Neural progenitor cell (in vitro differentiated cells): ENCODE measurements at regions not wholly inside any gene's neighbourhood (a gene's known extent, or its start where the extent isn't known, plus 50 kb on each side); places are given as distances from the start of the nearest gene placed in this dataset.

Source experiments
- DNase-seq: peaks from one replicate; pipeline ENCODE4 v3.0.0-alpha.2; 2016; ENCODE audit warnings: low spot score
- H2AFZ ChIP-seq: fragments of 200-600 bp; sonication (generic); replicated peaks from 2 replicates; pipeline ENCODE4 v1.6.1; 2016; ENCODE audit warnings: antibody characterized with exemption
- H3F3A ChIP-seq: fragments of 200-600 bp; sonication (generic); 2 replicates; pipeline ENCODE4 v1.6.1; 2016; ENCODE audit warnings: antibody characterized with exemption, low read depth
- H3K27ac ChIP-seq: fragments of 200-600 bp; sonication (generic); 2 replicates; pipeline ENCODE4 v1.5.1; 2016; ENCODE audit warnings: mild to moderate bottlenecking
- H3K27me3 ChIP-seq: fragments of 200-600 bp; sonication (generic); 2 replicates; pipeline ENCODE4 v1.6.1; 2016; ENCODE audit warnings: mild to moderate bottlenecking, moderate library complexity
- H3K36me3 ChIP-seq: fragments of 200-600 bp; sonication (generic); 2 replicates; pipeline ENCODE4 v1.5.1; 2016
- H3K4me1 ChIP-seq: fragments of 200-600 bp; sonication (generic); 2 replicates; pipeline ENCODE4 v1.6.1; 2016; ENCODE audit warnings: mixed run types
- H3K4me2 ChIP-seq: fragments of 200-600 bp; sonication (generic); 2 replicates; pipeline ENCODE4 v1.6.1; 2016
- H3K4me3 ChIP-seq: fragments of 200-600 bp; sonication (generic); 2 replicates; pipeline ENCODE4 v1.5.1; 2016
- H3K79me2 ChIP-seq: fragments of 200-600 bp; sonication (generic); 2 replicates; pipeline ENCODE4 v1.6.1; 2016; ENCODE audit warnings: low read depth
- H3K9ac ChIP-seq: fragments of 200-600 bp; sonication (generic); 2 replicates; pipeline ENCODE4 v1.6.1; 2016
- H3K9me3 ChIP-seq: fragments of 200-600 bp; sonication (generic); 2 replicates; pipeline ENCODE4 v1.5.1; 2016; ENCODE audit warnings: low read depth
- H4K20me1 ChIP-seq: fragments of 200-600 bp; sonication (generic); 2 replicates; pipeline ENCODE4 v1.6.1; 2016; ENCODE audit warnings: low read depth
- H3K27ac Mint-ChIP-seq: 3 replicates; pipeline ENCODE4 v1.8.0; 2021; ENCODE audit warnings: mixed read lengths
- H3K27me3 Mint-ChIP-seq: 2 replicates; pipeline ENCODE4 v1.8.0; 2022; ENCODE audit warnings: low read depth, mild to moderate bottlenecking, inconsistent platforms, moderate library complexity, mixed read lengths; ENCODE audit not compliant: insufficient read depth
- H3K36me3 Mint-ChIP-seq: 3 replicates; pipeline ENCODE4 v1.8.0; 2021; ENCODE audit warnings: mixed read lengths
- H3K4me1 Mint-ChIP-seq: 3 replicates; pipeline ENCODE4 v1.8.0; 2021; ENCODE audit warnings: mixed read lengths
- H3K4me3 Mint-ChIP-seq: 3 replicates; pipeline ENCODE4 v1.8.0; 2021; ENCODE audit warnings: mild to moderate bottlenecking, moderate library complexity, mixed read lengths
- H3K9me3 Mint-ChIP-seq: 3 replicates; pipeline ENCODE4 v1.8.0; 2020; ENCODE audit warnings: mixed read lengths
- EZH2 ChIP-seq: fragments of 200-600 bp; sonication (generic); IDR thresholded peaks from 2 replicates; pipeline ENCODE4 v1.6.1; 2017; ENCODE audit warnings: antibody characterized with exemption, mild to moderate bottlenecking, moderate library complexity
- EZH2phosphoT487 ChIP-seq: fragments of 200-600 bp; sonication (generic); IDR thresholded peaks from 2 replicates; pipeline ENCODE4 v1.6.1; 2017; ENCODE audit warnings: antibody characterized with exemption
- TF ChIP-seq, protein P1 (sequence below): fragments of 200-600 bp; sonication (generic); IDR thresholded peaks from 2 replicates; pipeline ENCODE4 v1.5.1; 2017; ENCODE audit warnings: antibody characterized with exemption, mild to moderate bottlenecking

DNA sequence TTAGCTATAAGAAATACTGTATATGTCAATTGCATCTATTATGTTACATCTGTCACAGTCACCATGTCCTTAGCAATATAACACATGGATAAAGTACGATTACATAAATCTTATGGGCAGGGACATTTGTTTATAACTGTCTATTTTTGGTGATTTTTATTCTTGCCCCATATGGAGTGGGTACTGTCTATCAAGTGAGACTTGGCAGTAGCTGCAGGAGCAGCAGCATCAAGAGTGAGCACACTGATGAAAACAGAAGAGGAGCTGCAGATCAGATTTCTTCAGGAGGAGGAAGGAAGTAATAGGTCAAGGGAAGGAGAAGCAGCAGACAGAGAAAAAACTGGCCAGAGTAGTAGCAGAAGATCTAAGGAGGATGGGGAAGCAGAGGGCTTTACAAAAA lies 516.7 kb downstream of the C6orf118 start:
- H3K27ac ChIP-seq: no peak overlapping the region
- Mint-ChIP-seq H3K4me3 (no peak overlapping the region), H3K9me3 (peaks cover 8% of the 10 kb centered on the region), H3K36me3 (no peaks in the 10 kb centered on the region), H3K27me3 (no peaks in the 10 kb centered on the region), H3K4me1 (no peaks in the 10 kb centered on the region), H3K27ac (no peak overlapping the region)
- no peaks in the 10 kb centered on the region for H4K20me1 ChIP-seq
- H3K27me3 ChIP-seq: no peaks in the 10 kb centered on the region
- no peak for TF ChIP-seq EZH2
- H3K9ac ChIP-seq: no peak overlapping the region
- no peaks in the 10 kb centered on the region for H3F3A ChIP-seq
- no peak for DNase-seq
- H3K79me2 ChIP-seq: no peaks in the 10 kb centered on the region
- H3K4me1 ChIP-seq: no peaks in the 10 kb centered on the region
- H3K4me3 ChIP-seq: no peak overlapping the region
- H2AFZ ChIP-seq: no peak overlapping the region
- no peaks in the 10 kb centered on the region for H3K36me3 ChIP-seq
- no peak overlapping the region for H3K4me2 ChIP-seq
- H3K9me3 ChIP-seq: no peaks in the 10 kb centered on the region

DNA sequence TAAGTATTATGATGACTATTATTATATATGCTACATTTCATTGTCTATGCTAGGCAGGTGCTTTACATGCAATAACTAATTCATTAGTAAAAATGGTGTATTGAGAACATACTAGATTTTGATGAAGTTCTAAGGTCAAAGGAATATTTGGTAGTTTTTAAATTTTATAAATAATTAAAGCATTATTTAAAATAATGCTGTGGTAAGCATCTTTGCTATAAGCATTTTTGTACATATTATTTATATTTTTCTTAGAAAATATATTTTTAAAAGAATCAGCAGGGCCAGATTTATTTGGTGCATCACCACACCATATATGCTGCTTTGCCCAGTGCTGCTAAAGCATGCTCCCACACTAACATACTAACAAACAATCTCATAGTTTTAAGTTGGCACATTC lies 517.9 kb downstream of the C6orf118 start:
- no peaks in the 10 kb centered on the region for H3K9me3 ChIP-seq
- H3K4me2 ChIP-seq: no peak overlapping the region
- H2AFZ ChIP-seq: no peak overlapping the region
- H3K27ac Mint-ChIP-seq: no peak overlapping the region
- no peaks in the 10 kb centered on the region for H3K4me1 ChIP-seq
- H3K4me3 Mint-ChIP-seq: no peak overlapping the region
- TF ChIP-seq, protein P1, sequence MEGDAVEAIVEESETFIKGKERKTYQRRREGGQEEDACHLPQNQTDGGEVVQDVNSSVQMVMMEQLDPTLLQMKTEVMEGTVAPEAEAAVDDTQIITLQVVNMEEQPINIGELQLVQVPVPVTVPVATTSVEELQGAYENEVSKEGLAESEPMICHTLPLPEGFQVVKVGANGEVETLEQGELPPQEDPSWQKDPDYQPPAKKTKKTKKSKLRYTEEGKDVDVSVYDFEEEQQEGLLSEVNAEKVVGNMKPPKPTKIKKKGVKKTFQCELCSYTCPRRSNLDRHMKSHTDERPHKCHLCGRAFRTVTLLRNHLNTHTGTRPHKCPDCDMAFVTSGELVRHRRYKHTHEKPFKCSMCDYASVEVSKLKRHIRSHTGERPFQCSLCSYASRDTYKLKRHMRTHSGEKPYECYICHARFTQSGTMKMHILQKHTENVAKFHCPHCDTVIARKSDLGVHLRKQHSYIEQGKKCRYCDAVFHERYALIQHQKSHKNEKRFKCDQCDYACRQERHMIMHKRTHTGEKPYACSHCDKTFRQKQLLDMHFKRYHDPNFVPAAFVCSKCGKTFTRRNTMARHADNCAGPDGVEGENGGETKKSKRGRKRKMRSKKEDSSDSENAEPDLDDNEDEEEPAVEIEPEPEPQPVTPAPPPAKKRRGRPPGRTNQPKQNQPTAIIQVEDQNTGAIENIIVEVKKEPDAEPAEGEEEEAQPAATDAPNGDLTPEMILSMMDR: no peak
- TF ChIP-seq EZH2phosphoT487: no peak
- H3K9me3 Mint-ChIP-seq: peaks cover 5% of the 10 kb centered on the region
- no peaks in the 10 kb centered on the region for H4K20me1 ChIP-seq
- H3K27me3 ChIP-seq: no peaks in the 10 kb centered on the region
- no peaks in the 10 kb centered on the region for H3K36me3 Mint-ChIP-seq
- H3K27me3 Mint-ChIP-seq: no peaks in the 10 kb centered on the region
- H3K36me3 ChIP-seq: no peaks in the 10 kb centered on the region
- H3K4me3 ChIP-seq: no peak overlapping the region
- H3F3A ChIP-seq: no peaks in the 10 kb centered on the region
- DNase-seq: no peak
- no peaks in the 10 kb centered on the region for H3K4me1 Mint-ChIP-seq
- H3K9ac ChIP-seq: no peak overlapping the region
- no peak overlapping the region for H3K27ac ChIP-seq
- H3K79me2 ChIP-seq: no peaks in the 10 kb centered on the region

DNA sequence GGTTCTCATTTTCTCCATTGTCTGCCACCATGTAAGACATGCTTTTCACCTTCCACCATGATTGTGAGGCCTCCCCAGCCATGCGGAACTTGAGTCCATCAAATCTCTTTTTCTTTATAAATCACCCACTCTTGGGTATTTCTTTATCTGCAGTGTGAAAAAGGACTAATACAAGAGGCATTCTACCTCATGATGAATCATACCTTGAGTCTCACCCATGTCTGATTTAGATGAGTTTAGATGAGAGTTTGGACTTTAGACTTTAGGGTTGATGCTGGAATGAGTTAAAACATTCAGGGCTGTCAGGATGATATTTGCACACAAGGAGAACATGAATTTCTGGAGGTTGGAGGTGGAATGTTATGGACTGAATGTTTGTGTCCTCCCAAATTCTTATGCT lies 545.6 kb downstream of the C6orf118 start:
- H2AFZ ChIP-seq: no peak overlapping the region
- H3F3A ChIP-seq: no peaks in the 10 kb centered on the region
- no peaks in the 10 kb centered on the region for H3K79me2 ChIP-seq
- H3K4me3 ChIP-seq: no peak overlapping the region
- no peaks in the 10 kb centered on the region for H4K20me1 ChIP-seq
- no peaks in the 10 kb centered on the region for H3K9me3 ChIP-seq
- peaks cover 1% of the 10 kb centered on the region for H3K36me3 Mint-ChIP-seq
- H3K27ac ChIP-seq: no peak overlapping the region
- H3K4me1 Mint-ChIP-seq: no peaks in the 10 kb centered on the region
- no peaks in the 10 kb centered on the region for H3K36me3 ChIP-seq
- H3K27me3 Mint-ChIP-seq: no peaks in the 10 kb centered on the region
- H3K27me3 ChIP-seq: no peaks in the 10 kb centered on the region
- no peaks in the 10 kb centered on the region for H3K4me1 ChIP-seq
- TF ChIP-seq EZH2phosphoT487 (no peak), EZH2 (no peak)
- TF ChIP-seq, protein P1: no peak
- no peak overlapping the region for H3K4me3 Mint-ChIP-seq
- no peak overlapping the region for H3K27ac Mint-ChIP-seq
- no peak for DNase-seq
- no peak overlapping the region for H3K4me2 ChIP-seq
- no peak overlapping the region for H3K9ac ChIP-seq
- H3K9me3 Mint-ChIP-seq: peaks cover 15% of the 10 kb centered on the region

DNA sequence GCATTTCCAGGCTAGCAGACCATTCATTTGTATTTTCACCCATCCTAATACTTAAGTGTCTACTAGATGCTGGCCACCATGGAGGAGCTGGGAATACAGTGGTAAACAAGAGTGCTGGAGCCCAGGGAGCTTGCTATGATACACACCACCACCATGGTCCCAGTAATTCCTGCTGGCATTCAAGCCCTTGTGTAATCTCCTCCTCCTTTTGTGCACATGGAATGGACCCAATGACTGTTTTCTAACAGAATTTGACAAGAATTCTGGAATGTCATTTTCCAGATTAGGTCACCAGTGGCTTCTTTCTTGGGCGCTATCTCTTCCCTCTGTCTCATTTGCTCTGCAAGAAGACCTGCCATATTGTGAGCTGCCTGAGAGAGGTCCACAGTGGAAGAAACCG lies 552.0 kb downstream of the C6orf118 start:
- H3K27ac ChIP-seq: no peak overlapping the region
- H3K4me3 ChIP-seq: no peak overlapping the region
- no peaks in the 10 kb centered on the region for H3K9me3 ChIP-seq
- peaks cover 2% of the 10 kb centered on the region for H3K27me3 Mint-ChIP-seq
- no peak overlapping the region for H3K27ac Mint-ChIP-seq
- H2AFZ ChIP-seq: no peak overlapping the region
- no peaks in the 10 kb centered on the region for H3K79me2 ChIP-seq
- peaks cover 10% of the 10 kb centered on the region for H3K4me1 Mint-ChIP-seq
- TF ChIP-seq, protein P1: no peak
- TF ChIP-seq EZH2 (no peak), EZH2phosphoT487 (no peak)
- no peaks in the 10 kb centered on the region for H4K20me1 ChIP-seq
- H3K4me2 ChIP-seq: no peak overlapping the region
- no peaks in the 10 kb centered on the region for H3K27me3 ChIP-seq
- no peak overlapping the region for H3K4me3 Mint-ChIP-seq
- no peak for DNase-seq
- H3K9ac ChIP-seq: no peak overlapping the region
- no peaks in the 10 kb centered on the region for H3F3A ChIP-seq
- H3K9me3 Mint-ChIP-seq: peaks cover 11% of the 10 kb centered on the region
- H3K36me3 ChIP-seq: no peaks in the 10 kb centered on the region
- no peaks in the 10 kb centered on the region for H3K36me3 Mint-ChIP-seq
- H3K4me1 ChIP-seq: peaks cover 10% of the 10 kb centered on the region
